ENCODE measurements at regions not wholly inside any gene's neighbourhood (a gene's known extent, or its start where the extent isn't known, plus 50 kb on each side); places are given as distances from the start of the nearest gene placed in this dataset.

DNA sequence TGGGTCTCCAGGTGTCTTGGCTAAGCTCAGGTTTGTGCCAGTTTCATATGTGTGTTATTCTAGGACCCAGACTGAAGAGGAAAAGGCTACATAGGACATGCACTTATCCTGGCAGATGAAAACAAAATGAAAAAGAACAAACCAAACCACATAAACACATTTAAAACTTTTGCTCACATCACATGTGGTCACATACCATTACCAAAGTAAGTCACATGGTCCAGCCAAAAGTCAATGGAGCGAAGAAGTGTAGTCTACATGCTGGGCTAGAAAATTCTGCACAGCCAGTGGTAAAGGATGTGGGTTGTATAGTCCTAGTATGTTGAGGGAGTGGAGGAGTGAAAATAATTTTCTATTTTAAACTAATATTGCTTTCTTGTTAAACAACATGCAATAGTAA, 437.5 kb downstream of the BTBD3 start:
- TF ChIP-seq, protein P1, sequence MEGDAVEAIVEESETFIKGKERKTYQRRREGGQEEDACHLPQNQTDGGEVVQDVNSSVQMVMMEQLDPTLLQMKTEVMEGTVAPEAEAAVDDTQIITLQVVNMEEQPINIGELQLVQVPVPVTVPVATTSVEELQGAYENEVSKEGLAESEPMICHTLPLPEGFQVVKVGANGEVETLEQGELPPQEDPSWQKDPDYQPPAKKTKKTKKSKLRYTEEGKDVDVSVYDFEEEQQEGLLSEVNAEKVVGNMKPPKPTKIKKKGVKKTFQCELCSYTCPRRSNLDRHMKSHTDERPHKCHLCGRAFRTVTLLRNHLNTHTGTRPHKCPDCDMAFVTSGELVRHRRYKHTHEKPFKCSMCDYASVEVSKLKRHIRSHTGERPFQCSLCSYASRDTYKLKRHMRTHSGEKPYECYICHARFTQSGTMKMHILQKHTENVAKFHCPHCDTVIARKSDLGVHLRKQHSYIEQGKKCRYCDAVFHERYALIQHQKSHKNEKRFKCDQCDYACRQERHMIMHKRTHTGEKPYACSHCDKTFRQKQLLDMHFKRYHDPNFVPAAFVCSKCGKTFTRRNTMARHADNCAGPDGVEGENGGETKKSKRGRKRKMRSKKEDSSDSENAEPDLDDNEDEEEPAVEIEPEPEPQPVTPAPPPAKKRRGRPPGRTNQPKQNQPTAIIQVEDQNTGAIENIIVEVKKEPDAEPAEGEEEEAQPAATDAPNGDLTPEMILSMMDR (IDR thresholded peaks at IDR 0.05; ENCODE audit: low read length): no peak
- no peak for TF ChIP-seq EZH2 (IDR thresholded peaks at IDR 0.05; ENCODE audit: borderline replicate concordance, low read length)
